SK-N-SH treated with all-trans-retinoic acid at 6 μM for 48 hours (cell line): ENCODE measurements at regions not wholly inside any gene's neighbourhood (a gene's known extent, or its start where the extent isn't known, plus 50 kb on each side); places are given as distances from the start of the nearest gene placed in this dataset.

ENCODE experiments used
- ATAC-seq: fragments of 200-7000 bp; cut with Tn5 transposase; 3 replicates; pipeline ENCODE4 v1.9.1; 2020; ENCODE audit warnings: mild to moderate bottlenecking, moderate library complexity
- ARNTL ChIP-seq: fragments of 450-650 bp; formaldehyde crosslinking; IDR thresholded peaks from 2 replicates; pipeline ENCODE4 v1.5.0; 2020; ENCODE audit warnings: low read depth, mild to moderate bottlenecking, moderate library complexity, borderline replicate concordance
- BACH2 ChIP-seq: fragments of 250-450 bp; sonication (Bioruptor Pico); IDR thresholded peaks from 2 replicates; pipeline ENCODE4 v1.9.0; 2021; ENCODE audit warnings: mild to moderate bottlenecking, borderline replicate concordance
- CREB5 ChIP-seq: fragments of 250-450 bp; sonication (Bioruptor Pico); IDR thresholded peaks from 2 replicates; pipeline ENCODE4 v1.5.1; 2020; ENCODE audit warnings: low read depth, mild to moderate bottlenecking, moderate library complexity
- CSDC2 ChIP-seq: fragments of 250-450 bp; sonication (Bioruptor Pico); IDR thresholded peaks from 2 replicates; pipeline ENCODE4 v1.5.0; 2020; ENCODE audit warnings: mild to moderate bottlenecking, moderate library complexity
- CSRNP3 ChIP-seq: fragments of 250-450 bp; sonication (Bioruptor Pico); IDR thresholded peaks from 2 replicates; pipeline ENCODE4 v1.5.1; 2021; ENCODE audit warnings: mild to moderate bottlenecking, moderate library complexity
- ESRRG ChIP-seq: fragments of 250-450 bp; sonication (Bioruptor Pico); IDR thresholded peaks from 2 replicates; pipeline ENCODE4 v1.6.1; 2021; ENCODE audit warnings: mild to moderate bottlenecking
- GLIS3 ChIP-seq: fragments of 250-450 bp; sonication (Bioruptor Pico); IDR thresholded peaks from 2 replicates; pipeline ENCODE4 v1.5.0; 2020; ENCODE audit warnings: mild to moderate bottlenecking, moderate library complexity
- ISL1 ChIP-seq: fragments of 250-450 bp; sonication (Bioruptor Pico); IDR thresholded peaks from 2 replicates; pipeline ENCODE4 v2.1.2; 2022; ENCODE audit warnings: mild to moderate bottlenecking, moderate library complexity
- PATZ1 ChIP-seq: fragments of 250-450 bp; sonication (Bioruptor Pico); IDR thresholded peaks from 2 replicates; pipeline ENCODE4 v1.8.0; 2020; ENCODE audit warnings: mild to moderate bottlenecking, moderate library complexity, borderline replicate concordance
- POU6F1 ChIP-seq: fragments of 250-450 bp; sonication (Bioruptor Pico); IDR thresholded peaks from 2 replicates; pipeline ENCODE4 v1.8.0; 2021; ENCODE audit warnings: low read depth, mild to moderate bottlenecking, moderate library complexity, borderline replicate concordance
- PPARA ChIP-seq: fragments of 250-450 bp; sonication (Bioruptor Pico); IDR thresholded peaks from 2 replicates; pipeline ENCODE4 v1.5.0; 2020; ENCODE audit warnings: mild to moderate bottlenecking, borderline replicate concordance
- SNAI2 ChIP-seq: fragments of 250-450 bp; sonication (Bioruptor Pico); IDR thresholded peaks from 2 replicates; pipeline ENCODE4 v1.5.0; 2020; ENCODE audit warnings: mild to moderate bottlenecking, moderate library complexity
- TCF4 ChIP-seq: fragments of 250-450 bp; sonication (Bioruptor Pico); IDR thresholded peaks from 2 replicates; pipeline ENCODE4 v1.8.0; 2021; ENCODE audit warnings: mild to moderate bottlenecking, moderate library complexity, borderline replicate concordance
- TOX ChIP-seq: fragments of 250-450 bp; sonication (Bioruptor Pico); IDR thresholded peaks from 2 replicates; pipeline ENCODE4 v1.8.0; 2021; ENCODE audit warnings: mild to moderate bottlenecking, moderate library complexity, borderline replicate concordance
- TSHZ2 ChIP-seq: fragments of 250-450 bp; sonication (Bioruptor Pico); IDR thresholded peaks from 2 replicates; pipeline ENCODE4 v1.5.0; 2020; ENCODE audit warnings: mild to moderate bottlenecking, moderate library complexity
- ZC3H10 ChIP-seq: fragments of 250-450 bp; sonication (Bioruptor Pico); IDR thresholded peaks from 2 replicates; pipeline ENCODE4 v1.5.1; 2021; ENCODE audit warnings: mild to moderate bottlenecking, moderate library complexity
- ZFP3 ChIP-seq: fragments of 250-450 bp; sonication (Bioruptor Pico); IDR thresholded peaks from 2 replicates; pipeline ENCODE4 v1.5.0; 2020; ENCODE audit warnings: mild to moderate bottlenecking, moderate library complexity
- ZNF565 ChIP-seq: fragments of 450-650 bp; formaldehyde crosslinking; conservative IDR thresholded peaks from 2 replicates; pipeline ENCODE4 v1.5.0; 2020; ENCODE audit warnings: low read depth, mild to moderate bottlenecking, moderate library complexity
- ZNF70 ChIP-seq: fragments of 450-650 bp; formaldehyde crosslinking; IDR thresholded peaks from 2 replicates; pipeline ENCODE4 v1.5.0; 2020; ENCODE audit warnings: mild to moderate bottlenecking, moderate library complexity
- ZNF8 ChIP-seq: fragments of 450-650 bp; formaldehyde crosslinking; IDR thresholded peaks from 2 replicates; pipeline ENCODE4 v1.5.0; 2020; ENCODE audit warnings: mild to moderate bottlenecking, moderate library complexity

GRCh38 chr5:71893451-71893850, 174.4 kb downstream of the CARTPT start (continued):
- TF ChIP-seq ZNF565 (CRISPR knock-in tag) (no peak), TOX (CRISPR knock-in tag) (no peak), PATZ1 (CRISPR knock-in tag) (no peak), TCF4 (CRISPR knock-in tag) (no peak), CSDC2 (CRISPR knock-in tag) (no peak), ZC3H10 (CRISPR knock-in tag) (no peak), BACH2 (CRISPR knock-in tag) (no peak), ISL1 (CRISPR knock-in tag) (no peak), GLIS3 (CRISPR knock-in tag) (no peak)

GRCh38 chr5:71894091-71894490, 175.0 kb downstream of the CARTPT start:
- ATAC-seq: no peak
- TF ChIP-seq CSDC2 (CRISPR knock-in tag): no peak
- no peak for TF ChIP-seq TSHZ2
- no peak for TF ChIP-seq GLIS3 (CRISPR knock-in tag)
- TF ChIP-seq BACH2 (CRISPR knock-in tag): no peak
- TF ChIP-seq PATZ1 (CRISPR knock-in tag): no peak
- TF ChIP-seq ZFP3 (CRISPR knock-in tag): no peak
- no peak for TF ChIP-seq ZNF565 (CRISPR knock-in tag)
- TF ChIP-seq CREB5 (CRISPR knock-in tag): no peak
- no peak for TF ChIP-seq PPARA
- no peak for TF ChIP-seq POU6F1 (CRISPR knock-in tag)
- no peak for TF ChIP-seq ZNF70 (CRISPR knock-in tag)
- no peak for TF ChIP-seq SNAI2
- no peak for TF ChIP-seq ESRRG
- no peak for TF ChIP-seq ZNF8 (CRISPR knock-in tag)
- TF ChIP-seq TCF4 (CRISPR knock-in tag): no peak

- ATAC-seq: no peak
- TF ChIP-seq ISL1 (CRISPR knock-in tag) (no peak), ZC3H10 (CRISPR knock-in tag) (no peak), ESRRG (no peak), ARNTL (CRISPR knock-in tag) (no peak), TSHZ2 (no peak), CSRNP3 (CRISPR knock-in tag) (no peak), SNAI2 (no peak), GLIS3 (CRISPR knock-in tag) (no peak), ZNF70 (CRISPR knock-in tag) (no peak), CREB5 (CRISPR knock-in tag) (no peak), BACH2 (CRISPR knock-in tag) (no peak), PPARA (no peak), ZNF565 (CRISPR knock-in tag) (no peak), TCF4 (CRISPR knock-in tag) (no peak)
These were observed 176.5 kb downstream of the CARTPT start for GRCh38 chr5:71895546-71895945.
